IMR-90 (cell line): ENCODE measurements at regions not wholly inside any gene's neighbourhood (a gene's known extent, or its start where the extent isn't known, plus 50 kb on each side); places are given as distances from the start of the nearest gene placed in this dataset.

Source experiments
- ATAC-seq: fragments of 200-7000 bp; cut with Tn5 transposase; 2 replicates; pipeline ENCODE4 v1.9.1; 2020; ENCODE audit warnings: low read depth, mild to moderate bottlenecking, moderate library complexity
- BruUV-seq: library from RNA; stranded (reverse); fragments of 400-500 nt; replicated peaks from 2 replicates; lab custom pipeline; 2021; lab: Mats Ljungman, UMichigan
- CTCF ChIA-PET: fragments of 300-600 bp; formaldehyde crosslinking; extraction: SDS; loops from one replicate; lab custom pipeline; 2021; ENCODE audit warnings: antibody characterized with exemption; lab: Yijun Ruan, JAX
- POLR2A ChIA-PET: fragments of 300-600 bp; sonication (Branson Sonifier 250); formaldehyde crosslinking; loops from one replicate; lab custom pipeline; 2022; ENCODE audit warnings: antibody characterized with exemption; ENCODE audit not compliant: unreplicated experiment; lab: Charles Lee
- DNase-seq: peaks from one replicate; pipeline ENCODE4 v3.0.0; 2013
- H2AFZ ChIP-seq: replicated peaks from 2 replicates; pipeline ENCODE3; 2013; ENCODE audit warnings: low read length, mild to moderate bottlenecking; ENCODE audit not compliant: poor library complexity
- H2AK5ac ChIP-seq: 2 replicates; pipeline ENCODE4 v1.6.1; 2013; ENCODE audit warnings: low read depth, low read length, inconsistent platforms
- H2AK9ac ChIP-seq: replicated peaks from 2 replicates; pipeline ENCODE3; 2013; ENCODE audit warnings: mild to moderate bottlenecking, low read depth, low read length, moderate library complexity; ENCODE audit not compliant: poor library complexity
- H2BK120ac ChIP-seq: 2 replicates; pipeline ENCODE4 v1.6.1; 2013; ENCODE audit warnings: low read depth, low read length, inconsistent platforms
- H2BK15ac ChIP-seq: 3 replicates; pipeline ENCODE4 v1.6.1; 2013; ENCODE audit warnings: low read depth, low read length, inconsistent platforms
- H2BK20ac ChIP-seq: 2 replicates; pipeline ENCODE4 v1.6.1; 2013; ENCODE audit warnings: low read depth, mild to moderate bottlenecking, inconsistent platforms, low read length, moderate library complexity
- H2BK5ac ChIP-seq: 2 replicates; pipeline ENCODE4 v1.6.1; 2013; ENCODE audit warnings: mild to moderate bottlenecking, low read depth, low read length, inconsistent platforms; ENCODE audit not compliant: poor library complexity, severe bottlenecking
- H3K14ac ChIP-seq: replicated peaks from 2 replicates; pipeline ENCODE4 v1.6.1; 2013; ENCODE audit warnings: low read depth, low read length, inconsistent platforms
- H3K18ac ChIP-seq: 2 replicates; pipeline ENCODE4 v1.6.1; 2013; ENCODE audit warnings: low read depth, low read length, control low read depth
- H3K23ac ChIP-seq: 2 replicates; pipeline ENCODE4 v1.6.1; 2013; ENCODE audit warnings: low read depth, low read length, inconsistent platforms
- H3K27ac ChIP-seq: 2 replicates; pipeline ENCODE4 v1.5.1; 2013; ENCODE audit warnings: mild to moderate bottlenecking, control low read depth, low read length; ENCODE audit not compliant: insufficient read depth
- H3K27me3 ChIP-seq: 2 replicates; pipeline ENCODE4 v1.6.1; 2013; ENCODE audit warnings: low read length; ENCODE audit not compliant: control insufficient read depth, insufficient read depth
- H3K36me3 ChIP-seq: 2 replicates; pipeline ENCODE4 v1.6.1; 2013; ENCODE audit warnings: low read length, mixed read lengths; ENCODE audit not compliant: control insufficient read depth, insufficient read depth
- H3K4ac ChIP-seq: 2 replicates; pipeline ENCODE4 v1.6.1; 2013; ENCODE audit warnings: low read depth, low read length, inconsistent platforms
- H3K4me1 ChIP-seq: 2 replicates; pipeline ENCODE4 v1.6.1; 2013; ENCODE audit warnings: low read length, mixed read lengths; ENCODE audit not compliant: control insufficient read depth, insufficient read depth
- H3K4me2 ChIP-seq: 2 replicates; pipeline ENCODE4 v1.6.1; 2013; ENCODE audit warnings: low read depth, mild to moderate bottlenecking, control low read depth, low read length, moderate library complexity
- H3K4me3 ChIP-seq: 2 replicates; pipeline ENCODE4 v1.5.1; 2013; ENCODE audit warnings: low read depth, mild to moderate bottlenecking, control low read depth, low read length, moderate library complexity; ENCODE audit not compliant: insufficient read depth
- H3K56ac ChIP-seq: 2 replicates; pipeline ENCODE4 v1.6.1; 2013; ENCODE audit warnings: low read length, inconsistent platforms; ENCODE audit not compliant: insufficient read depth; ENCODE audit errors: extremely low read depth
- H3K79me1 ChIP-seq, 2 experiments: 2 replicates each; pipeline ENCODE4 v1.6.1; 2013; ENCODE audit warnings: low read length in 2 of 2, inconsistent platforms in 1 of 2, low read depth in 1 of 2
- H3K9ac ChIP-seq: 2 replicates; pipeline ENCODE4 v1.6.1; 2013; ENCODE audit warnings: low read depth, low read length, control low read depth
- H3K9me1 ChIP-seq: 2 replicates; pipeline ENCODE4 v1.6.1; 2013; ENCODE audit warnings: low read length, inconsistent platforms; ENCODE audit not compliant: insufficient read depth
- H3K9me3 ChIP-seq: 2 replicates; pipeline ENCODE4 v1.6.1; 2013; ENCODE audit warnings: low read length; ENCODE audit not compliant: control insufficient read depth, insufficient read depth
- H4K20me1 ChIP-seq: 2 replicates; pipeline ENCODE4 v1.6.1; 2013; ENCODE audit warnings: low read length, inconsistent platforms; ENCODE audit not compliant: insufficient read depth
- H4K5ac ChIP-seq: 2 replicates; pipeline ENCODE4 v1.6.1; 2013; ENCODE audit warnings: mild to moderate bottlenecking, low read depth, low read length, control low read depth
- H4K8ac ChIP-seq, 2 experiments: 2 replicates each; pipeline ENCODE4 v1.6.1; 2013; ENCODE audit warnings: low read depth in 2 of 2, low read length in 2 of 2, control low read depth in 1 of 2, inconsistent platforms in 1 of 2
- H4K91ac ChIP-seq: 2 replicates; pipeline ENCODE4 v1.6.1; 2013; ENCODE audit warnings: low read depth, low read length, inconsistent platforms; ENCODE audit not compliant: insufficient read depth
- CEBPB ChIP-seq: IDR thresholded peaks from 2 replicates; pipeline ENCODE4 v1.6.1; 2012; ENCODE audit warnings: low read depth, low read length, improper control_type of control experiment
- WGBS, 2 experiments: methylation state at CpG; one replicate each; pipeline versions ENCODE4 v1.1.5 to v1.1.7; 2013; ENCODE audit warnings: missing lambda C conversion rate in 2 of 2; ENCODE audit not compliant: insufficient read length in 1 of 2; ENCODE audit errors: extremely low coverage in 2 of 2; 5-methylcytosine and 5-hydroxymethylcytosine counted together
- dilution Hi-C: fragments of 300-500 bp; cut with HindIII; formaldehyde crosslinking; loops from one replicate; pipeline ENCODE4 v1.14.3; 2018; ENCODE audit warnings: low sequenced_read_pairs; ENCODE audit not compliant: unreplicated experiment
- in situ Hi-C: fragments of 300-500 bp; cut with MboI; formaldehyde crosslinking; loops from 3 replicates; pipeline ENCODE4 v1.14.3; 2019; ENCODE audit warnings: low sequenced_read_pairs, inconsistent platforms, mixed read lengths
- intact Hi-C: fragments of 100-400 bp; cut with micrococcal nuclease; formaldehyde crosslinking; loops from 2 replicates; pipeline ENCODE4 v1.10.0; 2022

DNA sequence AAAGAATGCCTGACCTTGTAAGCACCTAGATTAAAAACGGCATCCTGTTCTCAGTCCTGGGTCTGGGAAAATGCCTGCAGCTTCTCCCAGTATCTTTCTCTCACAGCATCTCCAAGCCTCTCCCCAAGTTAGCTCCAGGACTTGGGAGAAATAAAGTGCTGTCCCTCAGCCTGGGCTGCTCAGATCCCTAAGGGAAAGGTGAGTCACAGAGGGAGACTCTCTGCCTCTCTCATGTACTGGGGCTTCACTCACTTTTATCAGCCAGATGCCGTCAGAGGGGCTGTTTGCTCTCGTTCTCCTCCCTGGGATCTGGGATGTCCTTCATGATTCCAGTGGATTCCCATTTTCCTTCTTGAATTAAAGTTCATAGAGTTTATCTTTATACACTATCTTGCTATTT is 293.6 kb downstream of the COL12A1 start:
- H3K4me1 ChIP-seq, result no peaks in the 10 kb centered on the region
- peak overlapping the region; percentile 51 for H2AFZ ChIP-seq
- no peak overlapping the region for H2BK20ac ChIP-seq
- no peaks in the 10 kb centered on the region for H3K9me3 ChIP-seq
- no peaks in the 10 kb centered on the region for H3K27me3 ChIP-seq
- H3K14ac ChIP-seq, result no peak overlapping the region
- H3K27ac ChIP-seq, result no peak overlapping the region
- no peak overlapping the region for H3K4ac ChIP-seq
- intact Hi-C loops (no loop called here), in situ Hi-C loops (no loop called here), dilution Hi-C loops (no loop called here)
- no peak overlapping the region; the same call in 1 of the 2 replicates for H2AK5ac ChIP-seq
- H4K91ac ChIP-seq, result no peak overlapping the region
- H2BK120ac ChIP-seq, result no peak overlapping the region
- ChIA-PET POLR2A (interaction anchor here (0.6 kb wide), 1 partner anchor 10 kb away, joined by 3 read pairs; no protein-coding TSS in a partner anchor), CTCF (no interaction called here)
- H3K9ac ChIP-seq, result no peak overlapping the region
- H3K23ac ChIP-seq, result no peak overlapping the region
- H3K79me1 ChIP-seq, result no peaks in the 10 kb centered on the region
- no peak overlapping the region for H2AK9ac ChIP-seq
- no peak overlapping the region for H4K5ac ChIP-seq
- H2BK15ac ChIP-seq, result no peak overlapping the region
- no peak for TF ChIP-seq CEBPB
- no peak overlapping the region for H3K4me2 ChIP-seq
- no TSS peak for BruUV-seq
- no peaks in the 10 kb centered on the region for H4K20me1 ChIP-seq
- no peak overlapping the region for H3K56ac ChIP-seq
- WGBS, 2 experiments, result 20% methylated on average over 1 of the region's 3 CpGs; no CpG with 5 or more reads in 1 of the 2 experiments
- DNase-seq (peak; percentile 12), ATAC-seq (no peak)
- no peak overlapping the region for H3K18ac ChIP-seq
- no peak overlapping the region for H4K8ac ChIP-seq
- no peak overlapping the region for H2BK5ac ChIP-seq
- H3K4me3 ChIP-seq, result no peak overlapping the region
- H3K9me1 ChIP-seq, result no peaks in the 10 kb centered on the region
- H3K36me3 ChIP-seq, result no peaks in the 10 kb centered on the region
